GM12878 (cell line): ENCODE measurements at regions not wholly inside any gene's neighbourhood (a gene's known extent, or its start where the extent isn't known, plus 50 kb on each side); places are given as distances from the start of the nearest gene placed in this dataset.

Experiments used
- ATAC-seq: fragments of 200-7000 bp; cut with Tn5 transposase; 3 replicates; pipeline ENCODE4 v1.9.1; 2020; ENCODE audit warnings: mild to moderate bottlenecking, moderate library complexity
- BruUV-seq: library from RNA; stranded (reverse); fragments of 400-500 nt; replicated peaks from 2 replicates; lab custom pipeline; 2021; lab: Mats Ljungman, UMichigan
- CTCF ChIA-PET: fragments of 300-600 bp; sonication (Branson Sonifier 250); formaldehyde crosslinking; extraction: SDS; loops from one replicate; lab custom pipeline; 2021; ENCODE audit warnings: inconsistent platforms; lab: Yijun Ruan, JAX
- POLR2A ChIA-PET: fragments of 350-600 bp; formaldehyde crosslinking; extraction: SDS; loops from one replicate; lab custom pipeline; 2021; ENCODE audit warnings: inconsistent platforms; lab: Charles Lee
- RAD21 ChIA-PET: fragments of 300-600 bp; sonication (Branson Sonifier 250); formaldehyde crosslinking; loops from one replicate; lab custom pipeline; 2023; ENCODE audit warnings: antibody characterized with exemption; ENCODE audit not compliant: unreplicated experiment; lab: Charles Lee
- SMC1A ChIA-PET: fragments of 300-600 bp; sonication (Branson Sonifier 250); formaldehyde crosslinking; loops from one replicate; lab custom pipeline; 2023; ENCODE audit not compliant: unreplicated experiment, uncharacterized antibody; lab: Charles Lee
- DNase-seq: peaks from one replicate; pipeline ENCODE4 v3.0.0-alpha.2; 2011; ENCODE audit warnings: low read depth, low spot score
- FAIRE-seq: peaks from 3 replicates; lab custom pipeline; 2011; peaks lifted over from hg19 to GRCh38; lab: Jason Lieb, UNC
- H2AFZ ChIP-seq: 2 replicates; pipeline ENCODE4 v1.6.0; 2011; ENCODE audit warnings: low read depth, low read length, control low read depth; ENCODE audit not compliant: control insufficient read depth
- H3K27ac ChIP-seq: 2 replicates; pipeline ENCODE4 v1.5.1; 2011; ENCODE audit warnings: control low read depth; ENCODE audit not compliant: control insufficient read depth, insufficient read depth
- H3K27me3 ChIP-seq, 2 experiments: replicated peaks in 1 of 2; 2 replicates each; pipeline versions ENCODE4 v1.6.0 to v1.6.1; 2011; ENCODE audit warnings: low read length in 1 of 2; ENCODE audit not compliant: control insufficient read depth in 2 of 2, insufficient read depth in 2 of 2
- H3K36me3 ChIP-seq, 2 experiments: 2 replicates each; pipeline ENCODE4 v1.5.1; 2011; ENCODE audit warnings: low read length in 1 of 2; ENCODE audit not compliant: control insufficient read depth in 2 of 2, insufficient read depth in 2 of 2
- H3K4me1 ChIP-seq: 2 replicates; pipeline ENCODE4 v1.6.1; 2011; ENCODE audit warnings: mild to moderate bottlenecking, low read length, moderate library complexity, mixed read lengths; ENCODE audit not compliant: control insufficient read depth, insufficient read depth
- H3K4me2 ChIP-seq: 2 replicates; pipeline ENCODE4 v1.6.0; 2011; ENCODE audit warnings: control low read depth; ENCODE audit not compliant: control insufficient read depth, insufficient read depth
- H3K4me3 ChIP-seq: fragments of 200-600 bp; sonication (generic); 2 replicates; pipeline ENCODE4 v1.5.1; 2016
- H3K79me2 ChIP-seq: 2 replicates; pipeline ENCODE4 v1.6.0; 2011; ENCODE audit warnings: low read length; ENCODE audit not compliant: control insufficient read depth, insufficient read depth
- H3K9ac ChIP-seq: 2 replicates; pipeline ENCODE4 v1.8.0; 2011; ENCODE audit warnings: low read length, control low read depth, mixed read lengths; ENCODE audit not compliant: control insufficient read depth, insufficient read depth
- H3K9me3 ChIP-seq: replicated peaks from 3 replicates; pipeline ENCODE4 v1.5.1; 2011; ENCODE audit warnings: mild to moderate bottlenecking, low read length; ENCODE audit not compliant: control insufficient read depth, insufficient read depth
- H4K20me1 ChIP-seq: 2 replicates; pipeline ENCODE4 v1.6.0; 2011; ENCODE audit not compliant: control insufficient read depth, insufficient read depth
- BACH1 ChIP-seq: fragments of 450-650 bp; IDR thresholded peaks from 2 replicates; pipeline ENCODE4 v1.6.1; 2017; ENCODE audit warnings: mild to moderate bottlenecking, borderline replicate concordance
- BCL11A ChIP-seq: IDR thresholded peaks from 2 replicates; pipeline ENCODE4 v1.6.1; 2011; ENCODE audit warnings: low read depth, low read length
- CBX5 ChIP-seq: sonication (generic); IDR thresholded peaks from 2 replicates; pipeline ENCODE4 v1.6.1; 2016; ENCODE audit warnings: low read depth, moderate library complexity, mild to moderate bottlenecking, inconsistent platforms
- CHD1 ChIP-seq: IDR thresholded peaks from 2 replicates; pipeline ENCODE4 v1.6.1; 2012; ENCODE audit warnings: low read depth, low read length, improper control_type of control experiment
- CTCF ChIP-seq, 3 experiments: IDR thresholded peaks in 2 of 3; conservative IDR thresholded peaks in 1 of 3; 2 replicates each; pipeline ENCODE4 v1.5.1; 2011; ENCODE audit warnings: low read depth in 3 of 3, low read length in 3 of 3, mild to moderate bottlenecking in 3 of 3, control low read depth in 2 of 3, moderate library complexity in 2 of 3, inconsistent platforms in 1 of 3, mixed read lengths in 1 of 3; ENCODE audit not compliant: control insufficient read depth in 2 of 3, insufficient read depth in 1 of 3; ENCODE audit errors: extremely low read depth in 1 of 3
- MYB ChIP-seq: fragments of 150-350 bp; IDR thresholded peaks from 2 replicates; pipeline ENCODE4 v1.6.1; 2014; ENCODE audit warnings: mild to moderate bottlenecking, low read depth, low read length, borderline replicate concordance
- RB1 ChIP-seq: fragments of 450-650 bp; formaldehyde crosslinking; IDR thresholded peaks from 2 replicates; pipeline ENCODE4 v1.6.1; 2017; ENCODE audit warnings: mild to moderate bottlenecking, borderline replicate concordance
- ZBED1 ChIP-seq: IDR thresholded peaks from 2 replicates; pipeline ENCODE4 v1.6.1; 2016; ENCODE audit warnings: borderline replicate concordance
- ZNF24 ChIP-seq: fragments of 450-650 bp; IDR thresholded peaks from 2 replicates; pipeline ENCODE4 v1.6.1; 2017; ENCODE audit warnings: antibody characterized with exemption, mild to moderate bottlenecking
- WGBS: methylation state at CpG from one replicate; pipeline ENCODE4 v1.1.6; 2016; ENCODE audit warnings: low lambda C conversion rate; ENCODE audit not compliant: insufficient replicate concordance, insufficient coverage; ENCODE audit errors: missing lambda C conversion rate; 5-methylcytosine and 5-hydroxymethylcytosine counted together
- in situ Hi-C: fragments of 300-500 bp; cut with MboI; formaldehyde crosslinking; loops from 9 replicates; pipeline ENCODE4 v1.14.3; 2018; ENCODE audit warnings: mixed read lengths
- intact Hi-C: fragments of 100-400 bp; cut with micrococcal nuclease; formaldehyde crosslinking; loops from one replicate; pipeline ENCODE4 v1.14.2; 2022; ENCODE audit not compliant: unreplicated experiment

- H4K20me1 ChIP-seq, result no peaks in the 10 kb centered on the region
- no peak overlapping the region for H3K4me2 ChIP-seq
- H3K4me3 ChIP-seq, result no peak overlapping the region
- CTCF ChIA-PET, result no interaction called here
- no peaks in the 10 kb centered on the region for H3K36me3 ChIP-seq
- POLR2A ChIA-PET, result no interaction called here
- DNase-seq (no peak), ATAC-seq (no peak), FAIRE-seq (no peak)
- H3K79me2 ChIP-seq, result no peaks in the 10 kb centered on the region
- H3K9ac ChIP-seq, result no peak overlapping the region
- no TSS peak for BruUV-seq
- intact Hi-C loops (no loop called here), in situ Hi-C loops (no loop called here)
- SMC1A ChIA-PET, result no interaction called here
- TF ChIP-seq CTCF (IDR thresholded peaks at IDR 0.05 in 2 of 3, conservative IDR thresholded peaks at IDR 0.05 in 1 of 3; ENCODE audit: control insufficient read depth in 2 of 3, extremely low read depth in 1 of 3, insufficient read depth in 1 of 3, low read depth in 3 of 3, low read length in 3 of 3) (no peak), CHD1 (no peak), BCL11A (no peak), RB1 (no peak), ZBED1 (no peak), ZNF24 (no peak), CBX5 (no peak), BACH1 (no peak), MYB (no peak)
- RAD21 ChIA-PET, result no interaction called here
- 44% methylated on average over 15 of the region's 15 CpGs for WGBS
- no peaks in the 10 kb centered on the region; the same call in 1 of the 3 replicates for H3K9me3 ChIP-seq
- H3K4me1 ChIP-seq, result no peaks in the 10 kb centered on the region
- no peaks in the 10 kb centered on the region for H3K27me3 ChIP-seq
- no peak overlapping the region for H2AFZ ChIP-seq
- no peak overlapping the region for H3K27ac ChIP-seq
These were observed 88.4 kb upstream of the CDK6 start for GRCh38 chr7:92924800-92925199.
